ENCODE measurements at regions not wholly inside any gene's neighbourhood (a gene's known extent, or its start where the extent isn't known, plus 50 kb on each side); places are given as distances from the start of the nearest gene placed in this dataset.

DNA sequence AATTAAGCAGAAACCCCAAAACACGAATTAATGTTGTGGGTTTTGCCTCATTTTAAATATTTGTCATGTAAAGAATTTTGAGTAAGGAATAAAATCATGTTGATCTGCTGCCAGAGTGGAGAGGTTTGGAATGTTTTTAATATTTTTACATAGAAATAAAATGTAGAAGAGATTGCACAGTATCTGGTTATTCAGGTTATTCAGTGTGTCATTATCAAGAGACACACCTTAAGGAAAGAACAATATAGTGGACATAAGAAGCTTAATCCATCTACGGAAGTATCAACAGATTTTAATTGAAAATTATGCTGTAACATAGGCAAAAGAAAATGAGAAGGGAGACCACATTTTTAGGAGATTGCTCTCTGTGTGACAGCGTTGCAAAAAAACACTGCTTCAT is 410.4 kb downstream of the MED10 start:
- Histone ChIP-seq H3K4me1 (no peaks in the 10 kb centered on the region), H3K36me3 (no peaks in the 10 kb centered on the region), H3K27me3 (no peaks in the 10 kb centered on the region), H3K9me3 (no peaks in the 10 kb centered on the region), H3K4me3 (no peak overlapping the region), H3K27ac (no peak overlapping the region)
- intact Hi-C loops (cut with DNase I), result no loop called here
- ATAC-seq (no peak), DNase-seq (no peak)
- TF ChIP-seq POLR2A (IDR thresholded peaks at IDR 0.05), result no peak
- TF ChIP-seq, protein P1, sequence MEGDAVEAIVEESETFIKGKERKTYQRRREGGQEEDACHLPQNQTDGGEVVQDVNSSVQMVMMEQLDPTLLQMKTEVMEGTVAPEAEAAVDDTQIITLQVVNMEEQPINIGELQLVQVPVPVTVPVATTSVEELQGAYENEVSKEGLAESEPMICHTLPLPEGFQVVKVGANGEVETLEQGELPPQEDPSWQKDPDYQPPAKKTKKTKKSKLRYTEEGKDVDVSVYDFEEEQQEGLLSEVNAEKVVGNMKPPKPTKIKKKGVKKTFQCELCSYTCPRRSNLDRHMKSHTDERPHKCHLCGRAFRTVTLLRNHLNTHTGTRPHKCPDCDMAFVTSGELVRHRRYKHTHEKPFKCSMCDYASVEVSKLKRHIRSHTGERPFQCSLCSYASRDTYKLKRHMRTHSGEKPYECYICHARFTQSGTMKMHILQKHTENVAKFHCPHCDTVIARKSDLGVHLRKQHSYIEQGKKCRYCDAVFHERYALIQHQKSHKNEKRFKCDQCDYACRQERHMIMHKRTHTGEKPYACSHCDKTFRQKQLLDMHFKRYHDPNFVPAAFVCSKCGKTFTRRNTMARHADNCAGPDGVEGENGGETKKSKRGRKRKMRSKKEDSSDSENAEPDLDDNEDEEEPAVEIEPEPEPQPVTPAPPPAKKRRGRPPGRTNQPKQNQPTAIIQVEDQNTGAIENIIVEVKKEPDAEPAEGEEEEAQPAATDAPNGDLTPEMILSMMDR (IDR thresholded peaks at IDR 0.05), result no peak
- 33% methylated on average over 3 of the region's 3 CpGs for WGBS (ENCODE audit: insufficient coverage, low coverage, low lambda C conversion rate, missing lambda C conversion rate)

DNA sequence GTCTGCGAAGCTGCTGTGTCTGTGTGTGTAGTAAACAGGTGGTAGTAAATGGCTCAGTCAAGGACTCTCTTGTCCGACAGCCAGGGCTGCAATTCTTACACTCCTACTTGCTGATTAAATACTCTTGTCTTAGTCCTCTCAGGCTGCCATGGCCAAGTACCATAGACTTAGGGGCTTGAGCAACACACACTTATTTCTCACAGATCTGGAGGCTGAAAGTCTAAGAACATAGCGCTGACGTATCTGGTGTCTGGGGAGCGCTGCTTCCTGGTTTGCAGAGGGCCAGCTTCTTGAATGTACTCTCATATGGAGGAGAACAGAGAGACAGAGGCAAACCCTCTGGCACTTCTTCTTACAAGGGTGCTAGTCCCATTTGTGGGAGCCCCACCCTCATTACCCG is 411.0 kb downstream of the MED10 start:
- DNase-seq (no peak), ATAC-seq (no peak)
- no peak for TF ChIP-seq POLR2A (IDR thresholded peaks at IDR 0.05)
- H3K4me1 ChIP-seq, result no peaks in the 10 kb centered on the region
- no peaks in the 10 kb centered on the region for H3K9me3 ChIP-seq
- WGBS (ENCODE audit: insufficient coverage, low coverage, low lambda C conversion rate, missing lambda C conversion rate), result 74% methylated on average over 4 of the region's 6 CpGs
- no peak overlapping the region for H3K27ac ChIP-seq
- intact Hi-C loops (cut with DNase I), result no loop called here
- no peaks in the 10 kb centered on the region for H3K27me3 ChIP-seq
- H3K36me3 ChIP-seq, result no peaks in the 10 kb centered on the region
- no peak overlapping the region for H3K4me3 ChIP-seq

GRCh38 chr5:5965132-5965531 is 413.2 kb downstream of the MED10 start:
- DNase-seq (no peak), ATAC-seq (peak in 1 of 4 donors; percentile 16)
- H3K4me3 ChIP-seq, result no peak overlapping the region
- no peaks in the 10 kb centered on the region for H3K27me3 ChIP-seq
- WGBS (ENCODE audit: insufficient coverage, low coverage, low lambda C conversion rate, missing lambda C conversion rate), result 30% methylated on average over 4 of the region's 5 CpGs
- H3K9me3 ChIP-seq, result no peaks in the 10 kb centered on the region
- TF ChIP-seq, protein P1 (IDR thresholded peaks at IDR 0.05), result no peak
- no peak for TF ChIP-seq POLR2A (IDR thresholded peaks at IDR 0.05)
- intact Hi-C loops (cut with DNase I), result no loop called here
- H3K27ac ChIP-seq, result no peak overlapping the region
- H3K36me3 ChIP-seq, result no peaks in the 10 kb centered on the region
- no peaks in the 10 kb centered on the region for H3K4me1 ChIP-seq

GRCh38 chr5:5964347-5964746 is 414.0 kb downstream of the MED10 start:
- no peak overlapping the region for H3K4me3 ChIP-seq
- no peaks in the 10 kb centered on the region for H3K9me3 ChIP-seq
- no peak for DNase-seq
- H3K27ac ChIP-seq, result no peak overlapping the region
- no peaks in the 10 kb centered on the region for H3K27me3 ChIP-seq
- no peaks in the 10 kb centered on the region for H3K36me3 ChIP-seq
- H3K4me1 ChIP-seq, result no peaks in the 10 kb centered on the region
- intact Hi-C loops (cut with DNase I), result no loop called here
- 59% methylated on average over 4 of the region's 4 CpGs for WGBS (ENCODE audit: insufficient coverage, low coverage, low lambda C conversion rate, missing lambda C conversion rate)
- TF ChIP-seq, protein P1 (IDR thresholded peaks at IDR 0.05), result no peak
- TF ChIP-seq POLR2A (IDR thresholded peaks at IDR 0.05), result no peak
- no peak for ATAC-seq

DNA sequence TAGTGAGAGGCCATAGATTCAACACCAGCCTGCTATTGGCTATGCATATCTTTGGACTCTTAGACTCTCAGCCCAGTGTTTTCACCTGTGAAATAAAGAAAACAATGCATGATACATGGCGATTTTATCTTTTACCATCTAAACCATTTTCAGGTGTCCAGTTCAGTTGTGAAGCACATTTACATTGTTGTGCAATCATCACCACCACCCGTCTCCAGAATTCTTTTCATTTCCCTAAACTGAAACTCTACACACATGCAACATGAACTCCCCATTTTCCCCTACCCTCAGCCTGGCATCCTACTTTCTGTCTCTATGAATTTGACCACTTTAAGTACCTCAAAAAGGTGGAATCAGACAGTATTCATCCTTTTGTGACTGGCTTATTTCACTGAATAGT is 420.6 kb downstream of the MED10 start:
- H3K36me3 ChIP-seq, result no peaks in the 10 kb centered on the region
- H3K4me1 ChIP-seq, result no peaks in the 10 kb centered on the region
- no peaks in the 10 kb centered on the region for H3K27me3 ChIP-seq
- intact Hi-C loops (cut with DNase I), result no loop called here
- TF ChIP-seq POLR2A (IDR thresholded peaks at IDR 0.05), result no peak
- TF ChIP-seq, protein P1 (IDR thresholded peaks at IDR 0.05), result no peak
- H3K4me3 ChIP-seq, result no peak overlapping the region
- no peak overlapping the region for H3K27ac ChIP-seq
- H3K9me3 ChIP-seq, result no peaks in the 10 kb centered on the region
- DNase-seq (no peak), ATAC-seq (no peak)
- WGBS (ENCODE audit: insufficient coverage, low coverage, low lambda C conversion rate, missing lambda C conversion rate), result 33% methylated on average over 2 of the region's 2 CpGs
